ENCODE measurements at regions not wholly inside any gene's neighbourhood (a gene's known extent, or its start where the extent isn't known, plus 50 kb on each side); places are given as distances from the start of the nearest gene placed in this dataset.

DNA sequence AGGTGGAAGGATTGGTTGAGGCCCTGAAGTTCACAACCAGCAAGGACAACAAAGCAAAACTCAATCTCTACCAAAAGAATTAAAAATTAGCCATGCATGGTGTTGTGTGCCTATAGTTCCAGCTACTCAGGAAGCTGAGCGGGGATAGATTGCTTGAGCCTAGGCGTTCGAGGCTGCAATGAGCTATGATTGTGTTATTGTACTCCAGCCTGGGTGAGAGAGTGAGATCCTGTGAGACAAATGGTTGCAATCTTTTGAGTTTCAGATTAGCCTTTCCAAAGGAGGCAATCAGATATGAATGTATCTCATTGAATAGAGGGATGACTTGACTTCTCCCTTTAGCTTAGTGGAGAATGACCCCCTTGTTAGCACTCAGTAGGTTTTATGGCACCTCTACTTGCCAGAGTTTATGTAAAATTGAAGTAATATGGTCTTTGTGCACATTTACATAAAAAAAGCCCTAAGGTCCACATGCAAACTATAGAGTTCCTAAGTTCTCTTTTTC, 105.6 kb upstream of the OLFM3 start (continued):
- TF ChIP-seq, protein P1, sequence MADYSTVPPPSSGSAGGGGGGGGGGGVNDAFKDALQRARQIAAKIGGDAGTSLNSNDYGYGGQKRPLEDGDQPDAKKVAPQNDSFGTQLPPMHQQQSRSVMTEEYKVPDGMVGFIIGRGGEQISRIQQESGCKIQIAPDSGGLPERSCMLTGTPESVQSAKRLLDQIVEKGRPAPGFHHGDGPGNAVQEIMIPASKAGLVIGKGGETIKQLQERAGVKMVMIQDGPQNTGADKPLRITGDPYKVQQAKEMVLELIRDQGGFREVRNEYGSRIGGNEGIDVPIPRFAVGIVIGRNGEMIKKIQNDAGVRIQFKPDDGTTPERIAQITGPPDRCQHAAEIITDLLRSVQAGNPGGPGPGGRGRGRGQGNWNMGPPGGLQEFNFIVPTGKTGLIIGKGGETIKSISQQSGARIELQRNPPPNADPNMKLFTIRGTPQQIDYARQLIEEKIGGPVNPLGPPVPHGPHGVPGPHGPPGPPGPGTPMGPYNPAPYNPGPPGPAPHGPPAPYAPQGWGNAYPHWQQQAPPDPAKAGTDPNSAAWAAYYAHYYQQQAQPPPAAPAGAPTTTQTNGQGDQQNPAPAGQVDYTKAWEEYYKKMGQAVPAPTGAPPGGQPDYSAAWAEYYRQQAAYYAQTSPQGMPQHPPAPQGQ (CRISPR knock-in tag; IDR thresholded peaks at IDR 0.05; ENCODE audit: borderline replicate concordance), result no peak
- TF ChIP-seq ZBTB20 (CRISPR knock-in tag; IDR thresholded peaks at IDR 0.05; ENCODE audit: borderline replicate concordance, low read depth) (no peak), ZNF260 (CRISPR knock-in tag; IDR thresholded peaks at IDR 0.05; ENCODE audit: borderline replicate concordance, low read depth) (no peak), ZNF33B (CRISPR knock-in tag; IDR thresholded peaks at IDR 0.05) (no peak), MLLT10 (CRISPR knock-in tag; IDR thresholded peaks at IDR 0.05) (no peak)

DNA sequence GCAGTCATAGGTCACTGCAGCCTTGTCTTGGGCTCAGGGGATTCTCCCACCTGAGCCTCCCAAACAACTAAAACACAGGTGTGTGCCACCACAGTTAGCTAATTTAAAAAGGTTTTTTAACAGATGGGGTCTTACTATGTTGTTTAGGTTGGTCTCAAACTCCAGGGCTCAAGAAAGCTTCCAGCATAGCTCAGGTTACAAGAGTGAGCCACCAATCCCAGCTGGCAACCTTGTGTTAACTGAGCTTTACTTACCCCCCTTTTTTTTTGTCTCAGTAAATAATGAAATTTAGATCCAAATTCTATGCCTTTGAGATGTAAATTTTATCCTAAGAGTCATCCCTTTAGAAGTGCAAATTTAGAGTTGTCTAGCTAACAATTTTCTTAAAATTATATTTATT, 103.9 kb upstream of the OLFM3 start:
- Histone ChIP-seq H2AFZ (ENCODE audit: low read length) (no peak overlapping the region), H3K27me3 (ENCODE audit: control insufficient read depth in 1 of 2, insufficient read depth in 2 of 2, low read length in 2 of 2) (no peaks in the 10 kb centered on the region), H3K9me3 (ENCODE audit: low read length) (peaks cover 28% of the 10 kb centered on the region), H3K9ac (ENCODE audit: insufficient read depth, low read depth, low read length) (no peak overlapping the region), H3K4me2 (ENCODE audit: low read depth, low read length) (no peak overlapping the region), H3K36me3 (replicated peaks in 1 of 2; ENCODE audit: control insufficient read depth in 1 of 2, insufficient read depth in 2 of 2, low read length in 2 of 2) (no peaks in the 10 kb centered on the region), H4K20me1 (ENCODE audit: insufficient read depth, low read length) (no peaks in the 10 kb centered on the region), H3K79me2 (ENCODE audit: insufficient read depth, low read length) (no peaks in the 10 kb centered on the region), H3K4me1 (ENCODE audit: insufficient read depth, low read length) (no peaks in the 10 kb centered on the region), H3K4me3 (replicated peaks in 1 of 3; ENCODE audit: insufficient read depth in 1 of 3, low read depth in 2 of 3, low read length in 3 of 3) (no peak overlapping the region), H3K27ac (ENCODE audit: extremely low read length, insufficient read depth, low read length) (no peak overlapping the region)
- no TSS peak for BruUV-seq (replicated peaks)
- in situ Hi-C loops (cut with HindIII; ENCODE audit: extremely low pct_ligation_motif_present, low pct_unique_long_range_greater_than_20kb) (no loop called here), intact Hi-C loops (cut with micrococcal nuclease; ENCODE audit: unreplicated experiment) (no loop called here)
- DNase-seq (ENCODE audit: low spot score) (no peak), ATAC-seq (no peak), FAIRE-seq (no peak)
- TF ChIP-seq ZNF567 (CRISPR knock-in tag; IDR thresholded peaks at IDR 0.05; ENCODE audit: borderline replicate concordance), result no peak
- no peak for TF ChIP-seq ZZZ3 (CRISPR knock-in tag; IDR thresholded peaks at IDR 0.05; ENCODE audit: borderline replicate concordance)
- TF ChIP-seq ZNF256 (CRISPR knock-in tag; conservative IDR thresholded peaks at IDR 0.05), result no peak
- TF ChIP-seq ZNF225 (CRISPR knock-in tag; IDR thresholded peaks at IDR 0.05), result no peak
- TF ChIP-seq, protein P2, sequence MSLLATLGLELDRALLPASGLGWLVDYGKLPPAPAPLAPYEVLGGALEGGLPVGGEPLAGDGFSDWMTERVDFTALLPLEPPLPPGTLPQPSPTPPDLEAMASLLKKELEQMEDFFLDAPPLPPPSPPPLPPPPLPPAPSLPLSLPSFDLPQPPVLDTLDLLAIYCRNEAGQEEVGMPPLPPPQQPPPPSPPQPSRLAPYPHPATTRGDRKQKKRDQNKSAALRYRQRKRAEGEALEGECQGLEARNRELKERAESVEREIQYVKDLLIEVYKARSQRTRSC (CRISPR knock-in tag; IDR thresholded peaks at IDR 0.05; ENCODE audit: low read depth), result no peak
- TF ChIP-seq, protein P3, sequence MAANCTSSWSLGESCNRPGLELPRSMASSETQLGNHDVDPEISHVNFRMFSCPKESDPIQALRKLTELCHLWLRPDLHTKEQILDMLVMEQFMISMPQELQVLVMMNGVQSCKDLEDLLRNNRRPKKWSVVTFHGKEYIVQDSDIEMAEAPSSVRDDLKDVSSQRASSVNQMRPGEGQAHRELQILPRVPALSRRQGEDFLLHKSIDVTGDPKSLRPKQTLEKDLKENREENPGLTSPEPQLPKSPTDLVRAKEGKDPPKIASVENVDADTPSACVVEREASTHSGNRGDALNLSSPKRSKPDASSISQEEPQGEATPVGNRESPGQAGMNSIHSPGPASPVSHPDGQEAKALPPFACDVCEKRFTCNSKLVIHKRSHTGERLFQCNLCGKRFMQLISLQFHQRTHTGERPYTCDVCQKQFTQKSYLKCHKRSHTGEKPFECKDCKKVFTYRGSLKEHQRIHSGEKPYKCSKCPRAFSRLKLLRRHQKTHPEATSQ (CRISPR knock-in tag; IDR thresholded peaks at IDR 0.05; ENCODE audit: borderline replicate concordance), result no peak
- TF ChIP-seq ZNF724P (CRISPR knock-in tag; IDR thresholded peaks at IDR 0.05; ENCODE audit: borderline replicate concordance), result no peak
- ChIA-PET POLR2A (no interaction called here), CTCF (ENCODE audit: low intra/inter-chr PET ratio, low total read pairs) (no interaction called here)
